ENCODE measurements at regions not wholly inside any gene's neighbourhood (a gene's known extent, or its start where the extent isn't known, plus 50 kb on each side); places are given as distances from the start of the nearest gene placed in this dataset.

DNA sequence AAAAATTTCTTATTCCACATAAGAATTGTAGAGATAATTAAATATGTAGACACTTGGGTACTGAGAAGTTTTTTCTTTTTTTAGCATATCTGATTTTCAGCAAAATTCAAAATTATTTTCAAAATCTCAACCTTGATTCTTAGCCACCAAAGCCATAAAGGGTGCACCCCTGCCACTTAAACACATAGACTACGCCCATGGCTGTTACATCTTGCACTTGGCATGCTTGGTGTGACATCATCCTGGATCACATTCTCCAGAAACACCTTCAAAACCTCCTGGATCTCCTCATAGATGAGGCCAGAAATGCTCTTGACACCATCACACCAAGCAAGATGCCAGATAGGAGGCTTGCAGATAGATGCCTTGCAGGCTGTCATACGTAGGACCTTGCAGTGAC, 89.1 kb upstream of the KLF14 start:
- Histone ChIP-seq H3K27me3 (ENCODE audit: control insufficient read depth, insufficient read depth, low read length) (no peaks in the 10 kb centered on the region), H3K9ac (ENCODE audit: low read depth, low read length) (no peak overlapping the region), H3K36me3 (ENCODE audit: control insufficient read depth, insufficient read depth, low read length) (no peaks in the 10 kb centered on the region), H3K4me1 (ENCODE audit: control insufficient read depth, insufficient read depth, low read length) (no peaks in the 10 kb centered on the region), H3K9me3 (ENCODE audit: control insufficient read depth, insufficient read depth, low read length) (no peaks in the 10 kb centered on the region), H3K4me3 (ENCODE audit: low read depth, low read length) (no peak overlapping the region)

- H3K4me3 ChIP-seq (ENCODE audit: low read depth, low read length) = no peak overlapping the region
- H3K9ac ChIP-seq (ENCODE audit: low read depth, low read length) = no peak overlapping the region
- no peaks in the 10 kb centered on the region for H3K27me3 ChIP-seq (ENCODE audit: control insufficient read depth, insufficient read depth, low read length)
- H3K4me1 ChIP-seq (ENCODE audit: control insufficient read depth, insufficient read depth, low read length) = no peaks in the 10 kb centered on the region
- H3K9me3 ChIP-seq (ENCODE audit: control insufficient read depth, insufficient read depth, low read length) = no peaks in the 10 kb centered on the region
- H3K36me3 ChIP-seq (ENCODE audit: control insufficient read depth, insufficient read depth, low read length) = no peaks in the 10 kb centered on the region
Observed at GRCh38 chr7:130825819-130826218, 91.8 kb upstream of the KLF14 start.

DNA sequence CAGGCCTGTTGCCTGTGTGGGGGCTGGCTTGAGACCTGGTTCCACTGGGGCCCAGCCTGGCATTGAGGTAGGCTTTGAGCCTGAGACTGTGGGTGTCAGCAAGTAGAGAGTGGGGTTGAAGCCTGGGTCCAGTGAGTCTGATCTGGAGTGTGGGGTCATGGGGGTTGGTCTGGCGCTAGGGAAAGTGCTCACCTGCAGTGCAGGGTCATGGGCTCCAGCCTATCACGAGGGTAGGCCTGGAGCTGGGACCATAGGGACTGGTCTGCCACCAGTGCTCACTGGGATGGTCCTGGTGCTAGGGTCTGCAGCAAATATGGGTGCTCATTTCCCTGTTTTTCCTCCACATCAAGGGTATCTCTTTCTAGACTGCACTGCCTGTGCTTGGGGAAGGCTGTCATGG, 95.4 kb upstream of the KLF14 start:
- Histone ChIP-seq H3K27me3 (ENCODE audit: control insufficient read depth, insufficient read depth, low read length) (no peaks in the 10 kb centered on the region), H3K4me3 (ENCODE audit: low read depth, low read length) (no peak overlapping the region), H3K36me3 (ENCODE audit: control insufficient read depth, insufficient read depth, low read length) (no peaks in the 10 kb centered on the region), H3K9me3 (ENCODE audit: control insufficient read depth, insufficient read depth, low read length) (no peaks in the 10 kb centered on the region), H3K4me1 (ENCODE audit: control insufficient read depth, insufficient read depth, low read length) (no peaks in the 10 kb centered on the region), H3K9ac (ENCODE audit: low read depth, low read length) (no peak overlapping the region)

GRCh38 chr7:130831322-130831721, 97.3 kb upstream of the KLF14 start:
- Histone ChIP-seq H3K27me3 (ENCODE audit: control insufficient read depth, insufficient read depth, low read length) (no peaks in the 10 kb centered on the region), H3K36me3 (ENCODE audit: control insufficient read depth, insufficient read depth, low read length) (no peaks in the 10 kb centered on the region), H3K9me3 (ENCODE audit: control insufficient read depth, insufficient read depth, low read length) (no peaks in the 10 kb centered on the region), H3K4me1 (ENCODE audit: control insufficient read depth, insufficient read depth, low read length) (no peaks in the 10 kb centered on the region), H3K9ac (ENCODE audit: low read depth, low read length) (no peak overlapping the region), H3K4me3 (ENCODE audit: low read depth, low read length) (no peak overlapping the region)

DNA sequence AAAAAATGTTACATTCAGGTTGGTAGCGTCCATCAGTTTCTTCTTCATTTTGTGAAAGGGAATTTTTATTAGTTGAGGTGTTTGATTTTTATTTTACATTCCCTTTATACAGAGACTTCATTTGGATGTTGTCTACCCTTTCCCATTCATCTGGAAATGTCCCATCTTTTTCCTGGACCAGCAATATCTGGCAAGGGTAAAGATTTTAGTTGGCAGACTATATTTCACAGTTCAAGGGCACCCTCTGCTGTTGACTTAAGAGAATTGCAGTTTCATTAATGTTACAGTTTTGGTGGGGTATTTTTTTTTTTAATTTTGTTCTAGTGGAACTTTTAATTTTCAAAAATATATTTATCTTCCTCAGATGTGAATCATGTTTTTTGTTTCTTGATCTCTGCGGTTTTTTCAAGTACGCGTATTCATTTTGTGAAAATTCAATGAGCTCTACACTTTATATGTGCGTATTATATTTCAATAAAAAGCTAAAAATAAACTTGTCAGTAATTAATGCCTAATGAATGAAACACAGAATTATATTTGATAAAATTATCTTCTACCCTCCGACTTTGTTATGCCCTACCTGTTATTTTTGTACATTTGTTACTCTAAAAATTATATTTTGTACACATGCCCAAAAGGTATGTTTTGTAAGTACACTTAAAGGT, 97.9 kb upstream of the KLF14 start:
- Histone ChIP-seq H3K4me1 (ENCODE audit: control insufficient read depth, insufficient read depth, low read length) (no peaks in the 10 kb centered on the region), H3K9ac (ENCODE audit: low read depth, low read length) (no peak overlapping the region), H3K4me3 (ENCODE audit: low read depth, low read length) (no peak overlapping the region), H3K36me3 (ENCODE audit: control insufficient read depth, insufficient read depth, low read length) (no peaks in the 10 kb centered on the region), H3K9me3 (ENCODE audit: control insufficient read depth, insufficient read depth, low read length) (no peaks in the 10 kb centered on the region), H3K27me3 (ENCODE audit: control insufficient read depth, insufficient read depth, low read length) (no peaks in the 10 kb centered on the region)

GRCh38 chr7:130838738-130839137, 104.7 kb upstream of the KLF14 start:
- H3K9me3 ChIP-seq (ENCODE audit: control insufficient read depth, insufficient read depth, low read length) = no peaks in the 10 kb centered on the region
- H3K27me3 ChIP-seq (ENCODE audit: control insufficient read depth, insufficient read depth, low read length) = no peaks in the 10 kb centered on the region

GRCh38 chr7:130840599-130840998, 106.6 kb upstream of the KLF14 start:
- no peaks in the 10 kb centered on the region for H3K27me3 ChIP-seq (ENCODE audit: control insufficient read depth, insufficient read depth, low read length)
- H3K4me3 ChIP-seq (ENCODE audit: low read depth, low read length) = no peak overlapping the region
- no peaks in the 10 kb centered on the region for H3K36me3 ChIP-seq (ENCODE audit: control insufficient read depth, insufficient read depth, low read length)
- no peaks in the 10 kb centered on the region for H3K4me1 ChIP-seq (ENCODE audit: control insufficient read depth, insufficient read depth, low read length)
- H3K9ac ChIP-seq (ENCODE audit: low read depth, low read length) = no peak overlapping the region
- no peaks in the 10 kb centered on the region for H3K9me3 ChIP-seq (ENCODE audit: control insufficient read depth, insufficient read depth, low read length)

More at GRCh38 chr7:130838738-130839137, 104.7 kb upstream of the KLF14 start:
- Histone ChIP-seq H3K4me1 (ENCODE audit: control insufficient read depth, insufficient read depth, low read length) (no peaks in the 10 kb centered on the region), H3K9ac (ENCODE audit: low read depth, low read length) (no peak overlapping the region), H3K36me3 (ENCODE audit: control insufficient read depth, insufficient read depth, low read length) (no peaks in the 10 kb centered on the region), H3K4me3 (ENCODE audit: low read depth, low read length) (no peak overlapping the region)

GRCh38 chr7:130841416-130841815, 107.4 kb upstream of the KLF14 start:
- Histone ChIP-seq H3K9ac (ENCODE audit: low read depth, low read length) (no peak overlapping the region), H3K36me3 (ENCODE audit: control insufficient read depth, insufficient read depth, low read length) (no peaks in the 10 kb centered on the region), H3K27me3 (ENCODE audit: control insufficient read depth, insufficient read depth, low read length) (no peaks in the 10 kb centered on the region), H3K4me3 (ENCODE audit: low read depth, low read length) (no peak overlapping the region), H3K9me3 (ENCODE audit: control insufficient read depth, insufficient read depth, low read length) (no peaks in the 10 kb centered on the region), H3K4me1 (ENCODE audit: control insufficient read depth, insufficient read depth, low read length) (no peaks in the 10 kb centered on the region)

- Histone ChIP-seq H3K36me3 (ENCODE audit: control insufficient read depth, insufficient read depth, low read length) (no peaks in the 10 kb centered on the region), H3K4me3 (ENCODE audit: low read depth, low read length) (no peak overlapping the region), H3K4me1 (ENCODE audit: control insufficient read depth, insufficient read depth, low read length) (no peaks in the 10 kb centered on the region), H3K9ac (ENCODE audit: low read depth, low read length) (no peak overlapping the region), H3K27me3 (ENCODE audit: control insufficient read depth, insufficient read depth, low read length) (no peaks in the 10 kb centered on the region), H3K9me3 (ENCODE audit: control insufficient read depth, insufficient read depth, low read length) (no peaks in the 10 kb centered on the region)
Observed at GRCh38 chr7:130843703-130844102, 109.7 kb upstream of the KLF14 start.

- H3K36me3 ChIP-seq (ENCODE audit: control insufficient read depth, insufficient read depth, low read length) = no peaks in the 10 kb centered on the region
- H3K9me3 ChIP-seq (ENCODE audit: control insufficient read depth, insufficient read depth, low read length) = no peaks in the 10 kb centered on the region
- no peak overlapping the region for H3K9ac ChIP-seq (ENCODE audit: low read depth, low read length)
- no peaks in the 10 kb centered on the region for H3K4me1 ChIP-seq (ENCODE audit: control insufficient read depth, insufficient read depth, low read length)
- H3K27me3 ChIP-seq (ENCODE audit: control insufficient read depth, insufficient read depth, low read length) = no peaks in the 10 kb centered on the region
- no peak overlapping the region for H3K4me3 ChIP-seq (ENCODE audit: low read depth, low read length)
Observed at GRCh38 chr7:130844811-130845580, 111.0 kb upstream of the KLF14 start.

DNA sequence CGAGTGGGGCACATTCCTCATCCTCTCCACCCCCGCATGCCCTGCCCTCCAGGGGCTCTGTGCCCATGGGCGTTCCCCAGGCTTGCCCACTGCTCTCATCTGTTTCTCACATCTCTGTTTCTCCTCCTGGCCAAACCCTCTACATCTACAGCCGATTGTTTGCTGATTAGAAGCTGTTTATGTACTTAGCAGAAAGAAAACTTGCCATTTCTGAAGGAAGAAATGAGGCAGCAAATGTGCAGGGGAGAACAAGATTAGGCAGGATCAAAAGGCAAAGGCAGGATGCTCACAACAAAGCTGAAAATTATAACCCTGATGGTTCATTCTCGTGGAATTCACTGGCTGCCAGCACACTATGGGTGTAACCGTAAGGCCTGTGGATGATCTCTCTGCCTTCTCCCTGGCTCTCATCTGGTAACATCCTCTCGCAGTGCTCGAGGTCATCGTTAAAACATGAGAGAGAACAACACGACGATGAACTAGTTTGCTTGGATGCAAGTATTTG, 111.6 kb upstream of the KLF14 start:
- H3K27me3 ChIP-seq (ENCODE audit: control insufficient read depth, insufficient read depth, low read length) = no peaks in the 10 kb centered on the region
- no peak overlapping the region for H3K9ac ChIP-seq (ENCODE audit: low read depth, low read length)
- H3K4me1 ChIP-seq (ENCODE audit: control insufficient read depth, insufficient read depth, low read length) = no peaks in the 10 kb centered on the region
- H3K4me3 ChIP-seq (ENCODE audit: low read depth, low read length) = no peak overlapping the region
- no peaks in the 10 kb centered on the region for H3K9me3 ChIP-seq (ENCODE audit: control insufficient read depth, insufficient read depth, low read length)
- no peaks in the 10 kb centered on the region for H3K36me3 ChIP-seq (ENCODE audit: control insufficient read depth, insufficient read depth, low read length)

DNA sequence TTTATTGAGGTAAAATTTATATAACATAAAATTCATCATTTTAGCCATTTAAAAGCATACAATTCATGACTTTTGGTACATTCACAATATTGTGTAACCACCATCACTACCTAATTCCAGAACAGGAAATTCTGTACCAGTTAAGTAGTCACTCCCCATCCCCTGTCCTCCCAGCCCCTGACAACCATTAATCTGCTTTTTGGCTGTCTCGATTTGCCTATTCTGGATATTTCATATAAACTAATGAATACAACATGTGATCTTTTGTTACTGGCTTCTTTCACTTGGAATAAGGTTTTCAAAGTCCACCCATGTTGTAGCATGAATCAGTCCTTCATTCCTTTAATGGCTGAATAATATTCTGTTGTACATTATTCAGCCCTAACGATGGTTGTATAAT, 115.6 kb upstream of the KLF14 start:
- H3K4me1 ChIP-seq (ENCODE audit: control insufficient read depth, insufficient read depth, low read length) = no peaks in the 10 kb centered on the region
- H3K4me3 ChIP-seq (ENCODE audit: low read depth, low read length) = no peak overlapping the region
- H3K9me3 ChIP-seq (ENCODE audit: control insufficient read depth, insufficient read depth, low read length) = no peaks in the 10 kb centered on the region
- no peaks in the 10 kb centered on the region for H3K36me3 ChIP-seq (ENCODE audit: control insufficient read depth, insufficient read depth, low read length)
- no peaks in the 10 kb centered on the region for H3K27me3 ChIP-seq (ENCODE audit: control insufficient read depth, insufficient read depth, low read length)
- no peak overlapping the region for H3K9ac ChIP-seq (ENCODE audit: low read depth, low read length)

Data from iPS-15b (cell line).